SU-DHL-6 (cell line): ENCODE measurements at regions not wholly inside any gene's neighbourhood (a gene's known extent, or its start where the extent isn't known, plus 50 kb on each side); places are given as distances from the start of the nearest gene placed in this dataset.

Experiments
- CTCF ChIP-seq: fragments of 200-600 bp; sonication (generic); IDR thresholded peaks from one replicate; pipeline ENCODE4 v1.5.1; 2017; ENCODE audit warnings: antibody characterized with exemption, mild to moderate bottlenecking, low read length, moderate library complexity; ENCODE audit not compliant: insufficient read depth, poor library complexity, severe bottlenecking
- EZH2phosphoT487 ChIP-seq: fragments of 200-600 bp; sonication (generic), shearing (Covaris generic); conservative IDR thresholded peaks from 2 replicates; pipeline ENCODE4 v1.6.1; 2018; ENCODE audit warnings: mild to moderate bottlenecking, antibody characterized with exemption, low read length, moderate library complexity, mixed read lengths

DNA sequence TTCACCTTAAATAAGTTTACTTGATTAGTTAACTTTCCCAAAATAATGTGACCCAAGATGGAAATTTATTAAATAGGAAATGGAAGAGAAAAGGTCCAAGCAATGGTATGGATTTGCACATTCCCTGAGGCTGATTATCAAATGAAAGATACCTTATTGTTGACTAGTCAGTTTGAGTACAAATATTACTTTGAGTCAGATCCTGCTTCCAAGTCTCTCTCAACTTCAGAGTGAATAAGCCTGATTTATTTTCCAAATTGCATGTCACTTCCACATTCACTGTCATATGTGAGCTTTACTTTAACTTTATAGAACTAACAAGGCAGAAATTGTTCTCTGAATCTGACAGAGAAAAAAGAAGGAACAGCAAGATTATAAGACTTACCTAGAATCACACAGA is 520.8 kb downstream of the RAB28 start:
- no peak for TF ChIP-seq CTCF
- no peak for TF ChIP-seq EZH2phosphoT487
